ENCODE measurements at regions not wholly inside any gene's neighbourhood (a gene's known extent, or its start where the extent isn't known, plus 50 kb on each side); places are given as distances from the start of the nearest gene placed in this dataset.

DNA sequence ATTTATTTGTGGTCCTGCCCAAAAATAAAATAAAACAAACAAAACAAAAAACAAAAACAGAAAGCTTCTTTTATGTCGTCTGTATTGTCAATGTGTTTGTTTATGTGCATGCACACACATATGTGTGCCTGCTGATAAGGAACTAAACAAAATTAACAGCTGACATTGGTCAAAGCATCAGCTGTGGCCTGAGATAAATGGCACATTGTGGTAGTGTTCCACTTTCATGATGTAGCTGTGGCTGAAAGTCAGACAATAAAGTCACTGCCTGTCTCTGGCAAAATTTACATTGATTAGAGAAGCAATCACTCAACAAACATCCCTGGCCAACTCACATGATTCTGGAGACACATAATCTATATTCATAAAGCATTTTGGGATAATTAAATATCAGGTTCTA is 203.4 kb upstream of the PIK3C3 start:
- Histone ChIP-seq H3K27me3 (ENCODE audit: control insufficient read depth, insufficient read depth, low read length, poor library complexity, severe bottlenecking) (no peaks in the 10 kb centered on the region), H3K9ac (ENCODE audit: extremely low read depth, low read length, poor library complexity, severe bottlenecking) (no peak overlapping the region), H3K9me3 (ENCODE audit: control insufficient read depth, low read length) (no peaks in the 10 kb centered on the region), H3K36me3 (ENCODE audit: control insufficient read depth, insufficient read depth, low read length) (no peaks in the 10 kb centered on the region), H3K4me1 (ENCODE audit: control insufficient read depth, insufficient read depth, low read length) (no peaks in the 10 kb centered on the region), H3K27ac (ENCODE audit: low read depth, low read length) (no peak overlapping the region), H3K4me3 (ENCODE audit: low read length) (no peak overlapping the region)
- DNase-seq = no peak
- 92 to 100% methylated on average over 1 of the region's 1 CpG for WGBS, 2 experiments (ENCODE audit: insufficient coverage in 1 of 2, insufficient read length in 1 of 2)
- TF ChIP-seq, protein P1, sequence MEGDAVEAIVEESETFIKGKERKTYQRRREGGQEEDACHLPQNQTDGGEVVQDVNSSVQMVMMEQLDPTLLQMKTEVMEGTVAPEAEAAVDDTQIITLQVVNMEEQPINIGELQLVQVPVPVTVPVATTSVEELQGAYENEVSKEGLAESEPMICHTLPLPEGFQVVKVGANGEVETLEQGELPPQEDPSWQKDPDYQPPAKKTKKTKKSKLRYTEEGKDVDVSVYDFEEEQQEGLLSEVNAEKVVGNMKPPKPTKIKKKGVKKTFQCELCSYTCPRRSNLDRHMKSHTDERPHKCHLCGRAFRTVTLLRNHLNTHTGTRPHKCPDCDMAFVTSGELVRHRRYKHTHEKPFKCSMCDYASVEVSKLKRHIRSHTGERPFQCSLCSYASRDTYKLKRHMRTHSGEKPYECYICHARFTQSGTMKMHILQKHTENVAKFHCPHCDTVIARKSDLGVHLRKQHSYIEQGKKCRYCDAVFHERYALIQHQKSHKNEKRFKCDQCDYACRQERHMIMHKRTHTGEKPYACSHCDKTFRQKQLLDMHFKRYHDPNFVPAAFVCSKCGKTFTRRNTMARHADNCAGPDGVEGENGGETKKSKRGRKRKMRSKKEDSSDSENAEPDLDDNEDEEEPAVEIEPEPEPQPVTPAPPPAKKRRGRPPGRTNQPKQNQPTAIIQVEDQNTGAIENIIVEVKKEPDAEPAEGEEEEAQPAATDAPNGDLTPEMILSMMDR (conservative IDR thresholded peaks at IDR 0.05) = no peak
- Mint-ChIP-seq H3K27me3 (ENCODE audit: insufficient read depth) (no peaks in the 10 kb centered on the region), H3K27ac (no peak overlapping the region), H3K4me1 (peaks cover 12% of the 10 kb centered on the region), H3K4me3 (no peak overlapping the region), H3K9me3 (no peaks in the 10 kb centered on the region), H3K36me3 (ENCODE audit: low read depth) (no peaks in the 10 kb centered on the region)

DNA sequence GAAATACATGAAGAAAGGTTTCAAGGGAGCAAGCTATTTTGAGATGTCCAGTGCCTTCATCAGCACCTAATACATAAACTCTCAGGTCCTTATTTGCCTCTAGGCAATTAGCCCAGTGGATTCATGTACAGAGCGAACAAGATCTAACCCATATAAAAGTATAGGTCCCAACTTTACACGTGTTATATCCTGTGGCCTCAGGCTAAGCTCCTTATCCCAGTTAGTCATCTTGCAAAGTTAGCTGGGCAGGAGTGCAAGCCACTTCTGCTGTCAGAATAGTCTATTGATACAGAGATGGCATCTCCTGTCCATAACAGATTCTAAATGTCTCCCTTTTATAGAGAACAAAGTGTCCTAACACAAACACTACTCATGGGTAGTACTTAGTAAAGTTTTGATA is 203.9 kb upstream of the PIK3C3 start:
- WGBS, 2 experiments (ENCODE audit: insufficient coverage in 1 of 2, insufficient read length in 1 of 2) = 92 to 100% methylated on average over 1 to 2 of the region's 2 CpGs
- H3K27me3 Mint-ChIP-seq (ENCODE audit: insufficient read depth) = no peaks in the 10 kb centered on the region
- TF ChIP-seq, protein P1 (conservative IDR thresholded peaks at IDR 0.05) = no peak
- no peak overlapping the region for H3K4me3 ChIP-seq (ENCODE audit: low read length)
- H3K36me3 ChIP-seq (ENCODE audit: control insufficient read depth, insufficient read depth, low read length) = no peaks in the 10 kb centered on the region
- no peaks in the 10 kb centered on the region for H3K36me3 Mint-ChIP-seq (ENCODE audit: low read depth)
- H3K9ac ChIP-seq (ENCODE audit: extremely low read depth, low read length, poor library complexity, severe bottlenecking) = no peak overlapping the region
- peaks cover under 1% of the 10 kb centered on the region for H3K4me1 ChIP-seq (ENCODE audit: control insufficient read depth, insufficient read depth, low read length)
- DNase-seq = no peak
- H3K9me3 ChIP-seq (ENCODE audit: control insufficient read depth, low read length) = no peaks in the 10 kb centered on the region
- H3K4me1 Mint-ChIP-seq = peaks cover 14% of the 10 kb centered on the region
- no peak overlapping the region for H3K4me3 Mint-ChIP-seq
- no peaks in the 10 kb centered on the region for H3K27me3 ChIP-seq (ENCODE audit: control insufficient read depth, insufficient read depth, low read length, poor library complexity, severe bottlenecking)
- H3K27ac ChIP-seq (ENCODE audit: low read depth, low read length) = no peak overlapping the region
- no peaks in the 10 kb centered on the region for H3K9me3 Mint-ChIP-seq
- H3K27ac Mint-ChIP-seq = no peak overlapping the region

DNA sequence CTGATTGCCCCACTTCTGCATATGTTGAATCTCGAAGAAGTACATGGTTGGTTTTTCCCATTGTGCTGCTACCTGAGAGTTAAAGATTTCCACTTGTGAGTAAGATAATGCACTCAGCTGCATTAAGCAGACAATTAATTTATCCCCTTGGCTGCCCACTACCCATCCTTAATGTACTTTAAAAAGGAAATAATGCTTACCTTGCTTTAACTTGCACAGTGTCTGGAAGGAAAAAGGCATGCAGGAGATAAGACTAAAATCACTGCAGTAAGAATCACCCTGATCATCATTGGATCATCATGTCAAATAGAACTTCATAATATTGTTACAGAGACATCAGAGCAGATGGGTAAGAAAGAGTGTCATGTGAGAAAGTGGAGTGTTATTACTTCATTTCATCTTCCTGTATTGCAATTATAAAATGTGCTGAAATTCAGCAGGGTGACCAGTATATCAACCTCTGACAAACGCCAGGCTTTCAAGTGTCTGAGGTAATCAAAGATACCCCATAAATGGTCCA is 207.3 kb upstream of the PIK3C3 start:
- no peak overlapping the region for H3K9ac ChIP-seq (ENCODE audit: extremely low read depth, low read length, poor library complexity, severe bottlenecking)
- H3K9me3 ChIP-seq (ENCODE audit: control insufficient read depth, low read length) = no peaks in the 10 kb centered on the region
- no peak overlapping the region for H3K27ac Mint-ChIP-seq
- peaks cover 33% of the 10 kb centered on the region for H3K4me1 Mint-ChIP-seq
- no peaks in the 10 kb centered on the region for H3K9me3 Mint-ChIP-seq
- H3K27me3 ChIP-seq (ENCODE audit: control insufficient read depth, insufficient read depth, low read length, poor library complexity, severe bottlenecking) = no peaks in the 10 kb centered on the region
- H3K4me3 ChIP-seq (ENCODE audit: low read length) = no peak overlapping the region
- H3K27ac ChIP-seq (ENCODE audit: low read depth, low read length) = no peak overlapping the region
- DNase-seq = no peak
- H3K36me3 ChIP-seq (ENCODE audit: control insufficient read depth, insufficient read depth, low read length) = no peaks in the 10 kb centered on the region
- no peaks in the 10 kb centered on the region for H3K36me3 Mint-ChIP-seq (ENCODE audit: low read depth)
- TF ChIP-seq, protein P1 (conservative IDR thresholded peaks at IDR 0.05) = no peak
- no peaks in the 10 kb centered on the region for H3K27me3 Mint-ChIP-seq (ENCODE audit: insufficient read depth)
- H3K4me3 Mint-ChIP-seq = no peak overlapping the region
- 85 to 100% methylated on average over 1 to 2 of the region's 2 CpGs for WGBS, 2 experiments (ENCODE audit: insufficient coverage in 1 of 2, insufficient read length in 1 of 2)
- peaks cover 5% of the 10 kb centered on the region for H3K4me1 ChIP-seq (ENCODE audit: control insufficient read depth, insufficient read depth, low read length)

Measured in endodermal cell (in vitro differentiated cells).